LHCN-M2 (cell line): ENCODE measurements at regions not wholly inside any gene's neighbourhood (a gene's known extent, or its start where the extent isn't known, plus 50 kb on each side); places are given as distances from the start of the nearest gene placed in this dataset.
"Not testable (repeated sequence)": the region's sequence is repeated elsewhere in the genome, so short reads cannot be mapped to it uniquely, and the experiment has no call there.

ENCODE experiments used
- DNase-seq: peaks from one replicate; pipeline ENCODE4 v3.0.0-alpha.2; 2012; ENCODE audit warnings: low read depth

DNA sequence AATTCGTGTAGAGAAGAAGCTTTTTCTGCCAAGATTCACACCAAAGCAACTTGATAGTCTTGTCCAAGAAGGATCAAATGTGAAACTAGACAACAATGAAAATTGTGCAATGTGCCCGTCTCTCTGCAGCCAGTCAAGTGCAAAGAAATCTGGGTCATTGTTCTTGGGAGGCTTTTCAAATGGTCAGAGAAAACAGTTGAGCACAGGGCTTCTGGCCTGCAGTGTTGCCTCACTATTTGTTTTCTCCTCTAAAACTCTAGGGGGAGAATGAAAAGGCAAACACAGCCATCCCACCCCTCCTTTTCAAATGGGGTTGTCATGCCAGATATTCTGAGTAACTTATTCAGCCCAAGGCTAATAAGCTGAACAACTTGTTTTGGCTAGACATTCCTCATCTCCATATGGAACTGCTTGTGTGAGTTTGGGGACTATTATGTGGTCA, 417.6 kb upstream of the CDIN1 start:
- DNase-seq, result peak; percentile 25

DNA sequence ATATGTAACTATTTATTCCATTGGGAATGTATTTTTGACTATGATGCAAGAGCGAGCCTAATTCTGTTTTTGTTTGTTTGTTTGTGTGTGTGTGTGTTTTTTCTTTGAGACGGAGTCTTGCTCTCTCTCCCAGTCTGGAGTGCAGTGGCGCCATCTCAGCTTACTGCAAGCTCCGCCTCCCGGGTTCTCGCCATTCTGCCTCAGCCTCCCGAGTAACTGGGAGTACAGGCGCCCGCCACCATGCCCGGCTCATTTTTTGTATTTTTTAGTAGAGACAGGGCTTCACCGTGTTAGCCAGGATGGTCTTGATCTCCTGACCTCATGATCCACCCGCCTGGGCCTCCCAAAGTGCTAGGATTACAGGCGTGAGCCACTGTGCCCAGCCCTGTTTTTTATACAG, 415.4 kb upstream of the CDIN1 start:
- DNase-seq, result not testable (repeated sequence)

DNA sequence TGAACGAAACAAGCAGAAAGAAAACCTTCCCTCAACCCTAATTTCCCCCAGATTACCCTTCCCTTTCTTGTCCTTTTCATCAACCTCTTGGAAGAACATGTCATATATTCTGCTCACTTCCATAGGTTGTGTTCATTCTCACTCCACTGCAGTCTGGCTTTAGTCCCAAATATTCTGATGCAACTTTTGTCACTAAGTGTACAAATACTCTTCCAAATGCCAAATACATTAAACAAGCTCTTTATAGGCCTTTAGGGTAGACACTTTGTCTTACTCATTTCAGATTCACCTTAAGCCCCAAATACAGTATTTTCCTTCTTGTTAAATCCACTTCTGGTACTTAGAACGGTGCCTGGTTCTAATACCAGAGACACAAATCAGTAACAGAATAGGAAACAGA, 406.5 kb upstream of the CDIN1 start:
- no peak for DNase-seq

DNA sequence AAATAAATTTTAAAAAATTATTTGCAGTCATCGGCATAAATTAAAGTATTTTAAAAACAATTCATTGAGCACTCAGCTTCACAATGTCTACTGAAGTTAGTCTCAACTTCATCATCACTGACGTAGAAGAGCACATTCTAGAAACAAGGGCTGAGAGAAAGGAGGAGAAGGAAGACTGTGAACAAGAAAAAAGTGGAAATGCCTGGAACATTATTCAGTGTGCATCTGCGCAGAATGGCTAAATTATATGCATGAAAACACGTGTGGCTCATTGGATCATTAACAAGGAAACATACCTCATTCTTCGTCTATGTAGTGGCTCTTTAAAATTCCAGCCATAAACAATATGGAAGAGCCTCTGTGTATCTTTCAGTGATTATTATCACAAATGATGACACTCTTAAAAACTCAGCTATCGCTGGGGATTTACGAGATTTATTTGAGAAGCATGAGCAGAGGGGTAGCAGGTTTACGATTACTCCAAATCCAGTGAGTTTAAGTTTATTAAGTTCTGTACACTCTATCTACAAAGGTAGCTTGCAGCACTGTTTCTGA, 404.2 kb upstream of the CDIN1 start:
- DNase-seq, result no peak

DNA sequence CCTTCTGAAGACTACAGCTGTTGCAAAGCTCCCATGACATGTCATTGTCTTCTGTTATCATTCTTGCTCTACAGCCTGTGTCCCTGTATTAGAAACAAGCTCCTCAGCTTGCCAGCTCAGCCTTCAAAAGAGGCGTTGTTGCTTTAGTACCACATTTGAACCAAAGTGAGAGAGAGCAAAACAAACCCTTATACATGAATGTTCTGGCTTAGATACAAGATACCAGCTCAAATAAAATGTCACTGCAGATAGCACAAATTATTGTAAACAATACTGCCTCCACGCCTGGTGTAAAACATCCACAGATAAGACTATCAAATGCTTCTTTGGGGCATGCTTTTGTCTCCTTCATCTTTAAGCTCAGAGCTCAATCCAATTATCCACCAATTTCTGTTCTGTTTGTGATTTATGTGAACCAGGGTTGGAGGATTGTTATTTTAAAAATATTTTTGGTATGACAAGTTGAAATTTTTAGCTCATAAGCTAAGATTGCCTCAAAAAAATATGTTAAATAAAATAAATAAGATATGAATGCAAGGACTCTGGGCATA, 403.6 kb upstream of the CDIN1 start:
- DNase-seq, result no peak

DNA sequence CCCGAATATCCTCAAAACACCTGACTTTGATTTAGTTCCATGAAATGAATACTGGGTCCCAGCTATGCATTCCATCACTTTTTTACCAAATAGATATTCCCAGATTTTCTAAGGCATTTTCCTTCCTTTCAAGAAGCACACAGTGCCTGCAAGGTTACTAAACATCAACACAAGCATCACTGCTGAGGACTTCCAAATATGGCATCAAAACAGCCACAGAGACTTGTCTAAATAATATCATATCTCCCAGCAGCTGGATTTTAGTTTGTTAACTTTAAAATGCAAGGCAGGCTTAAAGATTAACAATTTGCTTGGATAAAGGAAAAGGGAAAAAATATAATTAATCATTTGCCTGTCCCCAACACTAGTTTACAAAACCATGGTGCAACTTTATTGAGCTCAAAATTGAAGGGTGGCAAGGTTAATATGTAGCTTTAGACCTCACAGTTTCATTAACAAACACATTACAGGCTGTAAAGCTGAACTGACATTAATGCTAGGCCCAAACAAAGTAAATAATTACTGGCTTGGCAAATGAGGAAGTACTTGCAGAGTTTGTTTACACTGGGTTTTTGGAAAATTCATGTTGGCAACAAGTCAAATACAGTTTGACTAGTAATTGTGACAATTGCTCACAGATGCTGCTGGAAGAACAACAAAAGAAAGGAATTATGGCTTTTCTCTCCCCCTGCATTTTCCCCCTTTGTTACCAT, 401.7 kb upstream of the CDIN1 start:
- DNase-seq, result peak; percentile 18

DNA sequence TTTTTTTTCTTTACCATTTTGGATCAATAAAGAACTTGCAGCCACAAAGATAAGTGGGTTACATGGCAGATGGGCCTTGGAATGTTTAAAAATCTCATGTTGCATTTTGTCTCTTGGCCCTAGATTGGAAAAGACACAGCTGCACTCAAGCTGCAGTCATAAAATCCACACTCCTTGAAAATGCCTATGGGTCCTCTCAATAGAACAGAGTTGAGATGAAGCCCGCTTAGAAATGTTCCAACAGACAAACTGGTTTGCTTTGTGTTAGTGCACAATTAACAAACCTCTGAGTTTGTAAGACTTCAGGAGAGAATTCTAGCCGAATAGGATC, 401.2 kb upstream of the CDIN1 start:
- DNase-seq, result no peak

DNA sequence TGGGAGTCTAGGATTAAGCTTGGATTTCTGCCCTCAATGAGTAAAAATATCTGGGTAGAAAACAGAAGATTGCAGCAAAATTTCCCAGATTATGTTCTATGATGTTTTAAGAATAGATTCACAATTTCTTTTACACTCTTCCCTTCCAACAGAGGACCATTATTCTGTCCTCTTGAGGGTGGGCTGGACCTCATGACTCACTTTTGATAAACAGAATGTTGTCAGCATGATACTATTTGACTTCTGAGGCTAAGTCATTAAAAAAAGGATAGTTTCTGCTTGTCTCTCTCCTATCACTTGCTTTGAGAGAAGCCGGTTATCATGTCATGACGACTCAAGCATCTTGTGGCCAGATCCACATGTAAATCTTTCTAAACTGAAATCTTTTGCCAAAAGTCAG, 396.2 kb upstream of the CDIN1 start:
- no peak for DNase-seq

DNA sequence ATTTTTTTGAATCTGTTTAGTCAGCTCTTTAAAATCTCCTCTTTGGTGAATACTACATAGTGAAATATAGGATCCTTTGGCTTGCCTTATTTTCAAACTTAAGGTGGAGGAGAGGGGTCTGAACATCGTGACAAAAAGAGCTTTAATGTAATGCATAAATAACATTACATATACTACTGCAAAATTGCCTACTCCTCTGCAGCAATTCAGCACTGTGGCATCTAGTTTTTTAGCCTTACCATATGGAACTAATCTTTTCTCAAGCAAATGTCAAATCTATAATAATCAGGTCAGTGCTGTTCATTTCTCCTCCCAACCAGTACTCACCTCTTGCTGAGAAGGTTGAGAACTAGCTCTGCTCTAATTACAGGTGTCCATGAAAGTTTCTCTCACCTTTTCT, 394.0 kb upstream of the CDIN1 start:
- DNase-seq, result no peak

DNA sequence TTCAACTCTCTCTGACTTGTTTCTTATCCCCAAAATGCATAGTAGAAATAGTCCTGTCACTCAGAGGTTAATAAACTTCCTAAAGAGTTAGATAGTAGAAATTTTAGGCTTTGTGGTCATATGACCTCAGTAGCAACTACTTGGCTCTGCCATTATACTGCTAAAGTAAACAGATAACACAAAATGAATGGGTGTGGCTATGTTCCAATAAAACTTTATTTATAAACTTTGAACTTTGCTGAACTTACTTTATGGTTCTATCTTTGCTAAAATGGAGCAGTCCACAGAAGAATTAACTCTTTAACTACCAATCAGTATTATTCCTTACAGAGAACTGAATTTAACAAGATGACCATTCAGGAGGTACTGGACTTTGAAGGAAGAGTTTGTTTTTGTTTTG, 393.6 kb upstream of the CDIN1 start:
- no peak for DNase-seq

DNA sequence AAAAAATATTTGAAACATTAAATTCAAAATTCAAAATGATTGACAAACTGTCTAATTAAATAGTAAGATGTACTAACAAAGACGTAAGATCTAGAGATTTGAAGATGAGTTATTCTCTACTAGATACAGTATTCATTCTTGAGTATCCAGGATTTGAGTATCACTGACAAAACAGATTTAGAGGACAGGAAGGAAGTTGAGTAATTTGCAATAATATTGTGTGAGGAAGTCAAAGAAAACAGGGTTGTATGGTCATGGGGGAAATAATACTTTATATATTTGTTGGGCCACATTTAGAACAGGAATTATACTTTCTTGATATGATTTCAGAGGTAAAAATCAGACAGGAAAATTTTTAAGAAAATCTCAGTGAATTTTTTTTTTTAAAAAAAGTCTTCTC, 393.1 kb upstream of the CDIN1 start:
- DNase-seq, result no peak

DNA sequence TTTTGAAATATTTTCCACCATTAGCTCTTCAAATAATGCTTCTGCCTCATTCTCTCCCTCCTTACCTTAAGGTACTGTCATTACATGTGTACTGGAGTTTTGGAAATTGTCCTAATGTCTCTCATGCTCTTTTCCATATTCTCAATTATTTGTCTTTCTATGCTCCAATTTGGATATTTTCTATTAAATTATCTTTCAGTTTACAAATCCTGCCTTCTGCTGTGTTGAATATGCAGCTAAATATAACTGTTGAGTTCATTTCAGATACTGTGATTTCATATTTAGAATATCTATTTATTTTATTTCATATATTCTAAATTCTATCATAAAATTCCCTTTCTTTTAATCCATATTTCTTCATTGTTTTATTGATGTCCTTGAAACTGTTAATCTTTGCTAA, 388.0 kb upstream of the CDIN1 start:
- DNase-seq, result no peak

DNA sequence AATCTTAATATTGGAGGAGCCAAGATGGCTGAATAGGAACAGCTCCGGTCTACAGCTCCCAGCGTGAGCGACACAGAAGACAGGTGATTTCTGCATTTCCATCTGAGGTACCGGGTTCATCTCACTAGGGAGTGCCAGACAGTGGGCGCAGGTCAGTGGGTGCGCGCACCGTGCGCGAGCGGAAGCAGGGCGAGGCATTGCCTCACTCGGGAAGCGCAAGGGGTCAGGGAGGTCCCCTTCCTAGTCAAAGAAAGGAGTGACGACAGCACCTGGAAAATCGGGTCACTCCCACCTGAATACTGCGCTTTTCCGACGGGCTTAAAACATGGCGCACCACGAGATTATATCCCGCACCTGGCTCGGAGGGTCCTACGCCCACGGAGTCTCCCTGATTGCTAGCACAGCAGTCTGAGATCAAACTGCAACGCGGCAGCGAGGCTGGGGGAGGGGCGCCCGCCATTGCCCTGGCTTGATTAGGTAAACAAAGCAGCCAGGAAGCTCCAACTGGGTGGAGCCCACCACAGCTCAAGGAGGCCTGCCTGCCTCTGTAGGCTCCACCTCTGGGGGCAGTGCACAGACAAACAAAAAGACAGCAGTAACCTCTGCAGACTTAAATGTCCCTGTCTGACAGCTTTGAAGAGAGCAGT, 383.9 kb upstream of the CDIN1 start:
- not testable (repeated sequence) for DNase-seq

DNA sequence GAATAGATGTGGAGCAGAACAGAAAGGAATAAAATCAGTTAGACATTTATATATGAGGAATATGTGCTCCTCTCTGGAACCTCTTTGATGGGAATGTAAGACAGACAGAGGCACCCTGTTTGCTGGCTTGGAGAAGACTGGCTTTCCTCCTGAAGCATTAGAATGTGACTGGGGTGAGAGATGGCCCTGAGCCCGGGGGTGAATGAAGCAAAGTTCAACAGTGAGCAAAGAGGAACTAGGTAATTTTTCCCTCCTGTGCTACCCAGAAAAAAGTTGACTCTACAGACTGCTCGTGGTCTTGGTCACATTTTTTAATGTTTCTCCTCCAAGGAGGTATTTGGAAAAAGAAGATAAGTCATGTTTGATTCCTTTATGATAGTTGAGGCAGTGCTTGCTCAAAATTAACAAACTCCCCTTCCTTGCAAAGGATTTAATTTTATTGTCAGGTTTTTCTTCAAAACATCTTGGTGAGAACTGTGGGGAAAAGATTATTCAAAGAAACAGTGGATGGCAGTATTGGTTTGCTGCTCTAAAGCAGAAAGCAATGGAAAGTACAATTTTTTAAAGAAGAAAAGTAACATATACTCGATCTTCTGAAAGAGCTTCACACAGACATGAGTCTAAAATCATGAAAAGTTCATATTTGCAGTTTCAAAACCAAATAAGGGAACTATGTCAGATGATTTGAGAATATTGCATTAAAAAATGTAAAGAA, 370.4 kb upstream of the CDIN1 start:
- DNase-seq, result peak; percentile 29

DNA sequence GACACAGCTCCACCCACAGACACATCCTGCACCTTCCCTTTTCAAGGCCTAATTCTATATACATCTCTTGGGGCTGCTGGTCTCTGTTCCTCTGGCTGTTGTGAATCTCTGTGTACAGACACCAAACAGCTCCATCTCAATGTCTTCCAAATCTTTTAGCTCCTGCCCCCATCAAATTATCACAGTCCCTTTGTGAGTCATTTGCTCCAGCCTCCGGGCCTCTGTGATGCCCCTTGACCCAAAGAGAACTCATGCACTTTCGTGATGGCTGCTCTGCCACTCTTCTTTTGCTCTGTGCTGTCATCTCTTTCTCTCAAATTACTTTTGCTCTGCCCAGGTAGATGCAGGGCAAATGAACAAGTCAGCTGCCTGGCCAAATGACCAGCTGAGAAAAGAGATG, 369.0 kb upstream of the CDIN1 start:
- peak; percentile 10 for DNase-seq

DNA sequence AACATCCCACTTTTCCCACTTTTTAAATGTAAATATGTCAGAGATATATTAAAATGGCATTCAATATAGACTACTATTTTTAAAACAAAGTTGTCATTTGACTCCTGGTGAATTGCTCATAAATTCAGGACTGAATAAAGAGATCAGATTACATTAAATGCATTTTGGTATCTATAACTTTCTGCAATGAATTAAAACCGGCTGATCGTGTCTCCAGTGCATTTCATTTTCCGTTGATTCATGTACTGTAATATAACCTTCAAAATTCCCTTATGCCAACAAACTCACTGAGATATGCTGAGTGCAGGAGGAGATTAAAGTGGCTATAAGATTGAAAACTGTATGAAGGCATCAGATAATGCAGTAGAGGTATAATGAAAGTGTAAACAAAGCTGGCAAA, 361.1 kb upstream of the CDIN1 start:
- DNase-seq, result peak; percentile 5

DNA sequence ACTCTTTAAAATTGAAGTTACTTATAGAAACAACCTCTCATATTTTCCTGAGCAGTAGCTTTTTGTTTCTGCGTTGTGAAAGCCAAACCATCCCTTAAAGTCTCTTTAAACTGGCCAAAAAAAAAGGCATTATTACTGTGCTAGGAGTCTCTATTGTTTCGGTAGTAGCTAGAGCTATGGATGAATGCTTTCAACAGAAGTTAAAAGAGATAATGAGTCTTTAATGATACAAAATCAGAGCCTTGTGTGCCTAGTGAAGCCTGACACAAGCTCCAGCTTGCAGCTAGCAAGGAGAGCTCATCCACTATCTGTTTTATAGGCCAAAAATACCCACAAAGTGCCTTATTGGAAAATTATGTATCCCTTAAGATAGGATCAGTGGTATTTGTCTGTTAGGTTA, 360.4 kb upstream of the CDIN1 start:
- DNase-seq, result no peak

DNA sequence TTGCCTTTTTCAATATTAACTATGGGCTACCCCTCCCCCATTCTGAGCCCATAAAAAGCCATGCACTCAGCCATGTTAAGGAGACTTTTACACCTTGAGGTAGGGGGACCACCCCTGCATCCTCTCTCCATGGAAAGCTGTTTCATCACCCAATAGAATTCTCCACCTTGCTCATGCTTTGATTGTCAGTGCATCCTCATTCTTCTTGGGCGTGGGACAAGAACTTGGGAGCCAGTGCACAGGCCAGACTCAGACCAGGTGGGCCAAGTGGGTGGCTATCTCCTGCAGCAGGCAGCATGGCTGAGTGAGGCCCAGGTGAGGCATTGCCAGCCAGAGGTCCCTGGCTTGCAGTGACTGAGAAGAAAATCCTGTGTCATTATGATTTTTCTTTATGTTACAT, 357.4 kb upstream of the CDIN1 start:
- no peak for DNase-seq

DNA sequence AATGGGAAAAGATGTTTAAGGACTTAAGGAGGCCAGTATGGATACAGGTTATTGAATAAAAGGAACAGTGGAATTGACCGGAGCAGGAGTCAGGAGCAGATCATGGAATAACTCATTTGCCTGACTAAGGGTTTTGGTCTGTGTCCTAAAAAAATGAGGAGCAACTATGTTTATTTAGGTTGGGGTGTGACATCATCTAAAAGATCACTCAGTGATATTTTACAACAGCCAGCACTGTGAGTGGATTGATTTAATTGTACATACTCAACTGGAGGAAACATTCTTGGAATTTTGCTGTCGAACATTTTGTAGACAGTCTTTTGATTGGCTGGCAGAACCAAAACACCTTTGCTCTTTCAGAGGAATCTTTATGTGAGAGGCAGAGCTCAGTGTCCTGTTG, 348.6 kb upstream of the CDIN1 start:
- DNase-seq, result peak; percentile 18

DNA sequence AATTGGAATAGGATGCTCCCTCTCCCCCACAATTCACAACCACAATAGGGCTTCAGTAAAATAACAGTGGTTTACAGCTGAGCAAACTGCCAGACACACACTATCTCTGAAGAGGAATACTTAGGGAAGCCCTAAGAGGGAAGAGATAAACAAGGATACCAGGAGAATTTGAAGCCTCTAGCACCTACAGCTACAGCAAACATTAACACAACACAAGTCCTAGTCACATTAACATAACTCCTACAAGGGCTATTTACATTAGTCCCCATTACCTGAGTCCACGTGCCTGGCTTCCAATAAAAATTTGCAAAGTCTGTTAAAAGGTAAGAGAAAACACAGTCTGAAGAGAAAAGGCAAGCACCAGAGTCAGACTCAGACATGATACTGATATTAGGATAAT, 346.9 kb upstream of the CDIN1 start:
- DNase-seq, result no peak

DNA sequence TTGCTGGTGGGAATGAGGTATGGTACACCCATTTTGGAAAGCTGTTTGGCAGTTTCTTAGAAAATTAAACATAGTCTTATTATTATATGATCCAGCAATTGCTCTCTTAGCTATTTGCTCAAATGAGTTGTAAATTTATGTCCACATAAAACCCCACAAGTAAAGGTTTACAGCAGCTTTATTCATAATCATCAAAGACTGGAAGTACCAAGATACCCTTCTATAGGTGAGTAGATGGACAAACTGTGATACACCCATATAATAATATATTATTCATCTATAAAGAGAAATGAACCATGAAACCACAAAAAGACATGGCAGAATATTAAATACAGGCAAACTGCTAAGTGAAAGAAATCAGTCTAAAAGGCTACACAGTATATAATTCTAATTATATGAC, 344.7 kb upstream of the CDIN1 start:
- DNase-seq, result no peak

DNA sequence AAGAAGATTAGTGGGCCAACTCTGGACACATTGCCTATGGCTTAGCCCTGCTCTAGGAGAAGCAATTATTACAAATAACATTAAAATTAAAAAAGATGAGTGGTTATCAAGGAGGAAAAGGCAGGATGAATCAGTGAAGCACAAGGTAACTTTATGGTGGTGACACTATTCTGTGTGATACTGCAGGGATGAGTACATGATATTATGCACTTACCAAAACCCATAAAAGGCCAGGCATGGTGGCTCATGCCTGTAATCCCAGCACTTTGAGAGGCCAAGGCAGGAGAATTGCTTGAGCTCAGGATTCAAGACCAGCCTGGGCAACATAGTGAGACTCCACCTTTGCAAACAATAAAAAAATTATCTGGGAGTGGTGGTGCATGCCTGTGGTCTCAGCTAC, 344.3 kb upstream of the CDIN1 start:
- DNase-seq, result no peak

DNA sequence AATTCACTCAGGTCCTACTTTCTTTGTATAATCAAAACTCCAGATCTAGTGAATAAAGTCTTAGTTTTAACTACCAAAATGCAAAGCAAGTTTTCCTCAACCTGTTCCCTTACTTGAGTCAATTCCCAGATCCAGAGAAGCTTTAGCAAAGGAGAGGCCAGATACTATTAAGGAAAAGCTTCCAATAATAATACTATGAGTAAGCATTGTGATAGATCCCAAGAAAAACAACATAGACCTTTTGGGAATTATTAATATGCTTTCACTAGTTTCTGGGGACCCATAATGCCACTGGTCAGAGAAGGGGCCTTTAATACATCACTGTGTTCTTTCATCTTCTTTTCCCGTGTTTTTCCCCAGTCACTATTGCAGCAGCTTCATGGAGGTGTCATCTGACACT, 339.9 kb upstream of the CDIN1 start:
- no peak for DNase-seq
